CD14-positive monocyte (primary cell): ENCODE measurements at regions not wholly inside any gene's neighbourhood (a gene's known extent, or its start where the extent isn't known, plus 50 kb on each side); places are given as distances from the start of the nearest gene placed in this dataset.

Experiments used
- DNase-seq, 3 donors: peaks; one replicate each; pipeline ENCODE4 v3.0.0-alpha.2; 2011 to 2022
- H2AFZ ChIP-seq: 2 replicates; pipeline ENCODE4 v1.6.0; 2012; ENCODE audit warnings: mild to moderate bottlenecking, low read depth, low read length, inconsistent platforms; ENCODE audit not compliant: insufficient read depth, poor library complexity, severe bottlenecking
- H3K27ac ChIP-seq, 2 donors: 1 replicate in 1 of 2; 2 replicates in 1 of 2; pipeline ENCODE4 v1.5.1; 2012 to 2013; ENCODE audit warnings: low read length in 2 of 2, control low read depth in 1 of 2, inconsistent platforms in 1 of 2, low read depth in 1 of 2, mild to moderate bottlenecking in 1 of 2
- H3K27me3 ChIP-seq, 2 donors: one replicate each; pipeline versions ENCODE4 v1.6.0 to v1.6.1; 2011 to 2013; ENCODE audit warnings: low read length in 2 of 2; ENCODE audit not compliant: control insufficient read depth in 2 of 2, insufficient read depth in 2 of 2
- H3K36me3 ChIP-seq, 2 donors: replicated peaks in 1 of 2; 1 replicate in 1 of 2; 2 replicates in 1 of 2; pipeline versions ENCODE4 v1.5.1 to v1.6.1; 2012 to 2013; ENCODE audit warnings: low read length in 2 of 2, control low read depth in 1 of 2, inconsistent platforms in 1 of 2, mild to moderate bottlenecking in 1 of 2; ENCODE audit not compliant: insufficient read depth in 2 of 2, control insufficient read depth in 1 of 2
- H3K4me1 ChIP-seq, 2 donors: 1 replicate in 1 of 2; 2 replicates in 1 of 2; pipeline versions ENCODE4 v1.5.1 to v1.6.1; 2012 to 2013; ENCODE audit warnings: low read length in 2 of 2, control low read depth in 1 of 2, inconsistent platforms in 1 of 2, mild to moderate bottlenecking in 1 of 2, moderate library complexity in 1 of 2; ENCODE audit not compliant: insufficient read depth in 2 of 2, control insufficient read depth in 1 of 2
- H3K4me2 ChIP-seq: replicated peaks from 2 replicates; pipeline ENCODE3; 2012; ENCODE audit warnings: low read length, moderate library complexity, mild to moderate bottlenecking; ENCODE audit not compliant: poor library complexity, severe bottlenecking; ENCODE audit errors: extremely low read depth
- H3K4me3 ChIP-seq, 3 experiments: fragments of 200-600 bp in 1 of 3; sonication (generic) in 1 of 3; replicated peaks in 1 of 3; 1 replicate in 2 of 3; 2 replicates in 1 of 3; pipeline ENCODE4 v1.5.1; 2011 to 2013; ENCODE audit warnings: low read length in 3 of 3, mild to moderate bottlenecking in 3 of 3, control low read depth in 2 of 3, low read depth in 2 of 3, inconsistent platforms in 1 of 3, moderate library complexity in 1 of 3
- H3K79me2 ChIP-seq: 2 replicates; pipeline ENCODE4 v1.6.0; 2012; ENCODE audit warnings: mild to moderate bottlenecking, control low read depth, inconsistent platforms, low read length, moderate library complexity; ENCODE audit not compliant: insufficient read depth
- H3K9ac ChIP-seq: 2 replicates; pipeline ENCODE4 v1.6.0; 2017; ENCODE audit warnings: low read length, mild to moderate bottlenecking; ENCODE audit not compliant: insufficient read depth, poor library complexity, severe bottlenecking
- H3K9me3 ChIP-seq, 2 donors: replicated peaks in 1 of 2; 1 replicate in 1 of 2; 2 replicates in 1 of 2; pipeline versions ENCODE4 v1.5.1 to v1.6.1; 2012 to 2013; ENCODE audit warnings: low read length in 2 of 2, control low read depth in 1 of 2; ENCODE audit not compliant: control insufficient read depth in 1 of 2, insufficient read depth in 1 of 2
- H4K20me1 ChIP-seq: 2 replicates; pipeline ENCODE4 v1.6.0; 2012; ENCODE audit warnings: mild to moderate bottlenecking, low read length, control low read depth, moderate library complexity; ENCODE audit not compliant: insufficient read depth
- H3K27ac Mint-ChIP-seq, 7 donors: one replicate each; pipeline ENCODE4 v1.8.0; 2020; ENCODE audit warnings: mild to moderate bottlenecking in 7 of 7, mixed read lengths in 7 of 7, moderate library complexity in 6 of 7, inconsistent platforms in 2 of 7
- H3K27me3 Mint-ChIP-seq, 3 donors: one replicate each; pipeline ENCODE4 v1.8.0; 2021 to 2022; ENCODE audit warnings: low read depth in 3 of 3, mild to moderate bottlenecking in 3 of 3, mixed read lengths in 3 of 3, moderate library complexity in 3 of 3, inconsistent platforms in 1 of 3
- H3K36me3 Mint-ChIP-seq, 2 donors: one replicate each; pipeline ENCODE4 v1.8.0; 2020; ENCODE audit warnings: mixed read lengths in 2 of 2, inconsistent platforms in 1 of 2, mild to moderate bottlenecking in 1 of 2
- H3K4me1 Mint-ChIP-seq: one replicate; pipeline ENCODE4 v1.8.0; 2020; ENCODE audit warnings: mild to moderate bottlenecking, mixed read lengths
- H3K4me3 Mint-ChIP-seq, 2 donors: one replicate each; pipeline ENCODE4 v1.8.0; 2020; ENCODE audit warnings: mild to moderate bottlenecking in 2 of 2, mixed read lengths in 2 of 2, moderate library complexity in 1 of 2
- H3K9me3 Mint-ChIP-seq, 7 donors: one replicate each; pipeline ENCODE4 v1.8.0; 2020 to 2022; ENCODE audit warnings: mixed read lengths in 7 of 7, mild to moderate bottlenecking in 6 of 7, moderate library complexity in 6 of 7, inconsistent platforms in 2 of 7
- WGBS: methylation state at CpG from one replicate; pipeline ENCODE4 v1.1.5; 2013; ENCODE audit warnings: missing lambda C conversion rate; ENCODE audit not compliant: insufficient coverage; 5-methylcytosine and 5-hydroxymethylcytosine counted together
- intact Hi-C, 2 donors: fragments of 100-400 bp; cut with micrococcal nuclease; formaldehyde crosslinking; loops; one replicate each; pipeline versions ENCODE4 v1.15.0 to v1.15.1; 2023
- TF ChIP-seq, protein P1 (sequence below): fragments of 200-600 bp; IDR thresholded peaks from one replicate; pipeline ENCODE4 v1.8.0; 2022; ENCODE audit warnings: antibody characterized with exemption, mild to moderate bottlenecking

GRCh38 chr6:145327586-145327985 lies 407.7 kb downstream of the EPM2A start:
- no peak for DNase-seq
- Histone ChIP-seq H3K79me2 (no peaks in the 10 kb centered on the region), H3K27me3 (no peaks in the 10 kb centered on the region), H3K4me2 (no peak overlapping the region), H3K36me3 (no peaks in the 10 kb centered on the region), H3K4me3 (no peak overlapping the region), H3K27ac (no peak overlapping the region), H3K4me1 (no peaks in the 10 kb centered on the region), H2AFZ (no peak overlapping the region), H3K9me3 (peaks cover 0 to 8% of the 10 kb centered on the region in 2 donors), H4K20me1 (no peaks in the 10 kb centered on the region), H3K9ac (no peak overlapping the region)
- H3K36me3 Mint-ChIP-seq, result no peaks in the 10 kb centered on the region
- H3K4me3 Mint-ChIP-seq, result no peak overlapping the region
- TF ChIP-seq, protein P1, sequence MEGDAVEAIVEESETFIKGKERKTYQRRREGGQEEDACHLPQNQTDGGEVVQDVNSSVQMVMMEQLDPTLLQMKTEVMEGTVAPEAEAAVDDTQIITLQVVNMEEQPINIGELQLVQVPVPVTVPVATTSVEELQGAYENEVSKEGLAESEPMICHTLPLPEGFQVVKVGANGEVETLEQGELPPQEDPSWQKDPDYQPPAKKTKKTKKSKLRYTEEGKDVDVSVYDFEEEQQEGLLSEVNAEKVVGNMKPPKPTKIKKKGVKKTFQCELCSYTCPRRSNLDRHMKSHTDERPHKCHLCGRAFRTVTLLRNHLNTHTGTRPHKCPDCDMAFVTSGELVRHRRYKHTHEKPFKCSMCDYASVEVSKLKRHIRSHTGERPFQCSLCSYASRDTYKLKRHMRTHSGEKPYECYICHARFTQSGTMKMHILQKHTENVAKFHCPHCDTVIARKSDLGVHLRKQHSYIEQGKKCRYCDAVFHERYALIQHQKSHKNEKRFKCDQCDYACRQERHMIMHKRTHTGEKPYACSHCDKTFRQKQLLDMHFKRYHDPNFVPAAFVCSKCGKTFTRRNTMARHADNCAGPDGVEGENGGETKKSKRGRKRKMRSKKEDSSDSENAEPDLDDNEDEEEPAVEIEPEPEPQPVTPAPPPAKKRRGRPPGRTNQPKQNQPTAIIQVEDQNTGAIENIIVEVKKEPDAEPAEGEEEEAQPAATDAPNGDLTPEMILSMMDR, result no peak
- H3K27me3 Mint-ChIP-seq, result no peaks in the 10 kb centered on the region
- intact Hi-C loops, result no loop called here
- H3K4me1 Mint-ChIP-seq, result no peaks in the 10 kb centered on the region
- H3K9me3 Mint-ChIP-seq, result peaks cover 0 to 7% (median 0%) of the 10 kb centered on the region in 7 donors
- WGBS, result 100% methylated on average over 1 of the region's 2 CpGs
- H3K27ac Mint-ChIP-seq, result no peak overlapping the region

- no peak overlapping the region for H2AFZ ChIP-seq
- no peak overlapping the region for H3K27ac ChIP-seq
- TF ChIP-seq, protein P1, result no peak
- no peaks in the 10 kb centered on the region for H3K4me1 ChIP-seq
- no peaks in the 10 kb centered on the region for H4K20me1 ChIP-seq
- DNase-seq, result no peak
- no peak overlapping the region for H3K4me2 ChIP-seq
- no CpG with 5 or more reads among the region's 3 CpGs for WGBS
- Mint-ChIP-seq H3K36me3 (no peaks in the 10 kb centered on the region), H3K9me3 (peaks cover 0 to 7% (median 0%) of the 10 kb centered on the region in 7 donors), H3K27ac (no peak overlapping the region), H3K27me3 (no peaks in the 10 kb centered on the region), H3K4me3 (no peak overlapping the region), H3K4me1 (no peaks in the 10 kb centered on the region)
- H3K36me3 ChIP-seq, result no peaks in the 10 kb centered on the region
- no peak overlapping the region for H3K4me3 ChIP-seq
- H3K9me3 ChIP-seq, result peaks cover 0 to 8% of the 10 kb centered on the region in 2 donors
- H3K9ac ChIP-seq, result no peak overlapping the region
- no peaks in the 10 kb centered on the region for H3K27me3 ChIP-seq
- no peaks in the 10 kb centered on the region for H3K79me2 ChIP-seq
- intact Hi-C loops, result no loop called here
These were observed 406.1 kb downstream of the EPM2A start for GRCh38 chr6:145329257-145329656.
